Esophagus muscularis mucosa (tissue), 3 donors: ENCODE measurements at regions not wholly inside any gene's neighbourhood (a gene's known extent, or its start where the extent isn't known, plus 50 kb on each side); places are given as distances from the start of the nearest gene placed in this dataset.

ENCODE experiments used
- POLR2A ChIP-seq: fragments of 450-650 bp; IDR thresholded peaks from one replicate; pipeline ENCODE4 v1.6.1; 2017; ENCODE audit warnings: antibody characterized with exemption, moderate library complexity, mild to moderate bottlenecking, low read depth
- TF ChIP-seq, protein P1 (sequence below), 3 experiments: fragments of 200-600 bp in 2 of 3; fragments of 450-650 bp in 1 of 3; sonication (generic) in 2 of 3; IDR thresholded peaks; one replicate each; pipeline ENCODE4 v1.5.1; 2017 to 2019; ENCODE audit warnings: antibody characterized with exemption in 3 of 3, mild to moderate bottlenecking in 2 of 3, moderate library complexity in 1 of 3

DNA sequence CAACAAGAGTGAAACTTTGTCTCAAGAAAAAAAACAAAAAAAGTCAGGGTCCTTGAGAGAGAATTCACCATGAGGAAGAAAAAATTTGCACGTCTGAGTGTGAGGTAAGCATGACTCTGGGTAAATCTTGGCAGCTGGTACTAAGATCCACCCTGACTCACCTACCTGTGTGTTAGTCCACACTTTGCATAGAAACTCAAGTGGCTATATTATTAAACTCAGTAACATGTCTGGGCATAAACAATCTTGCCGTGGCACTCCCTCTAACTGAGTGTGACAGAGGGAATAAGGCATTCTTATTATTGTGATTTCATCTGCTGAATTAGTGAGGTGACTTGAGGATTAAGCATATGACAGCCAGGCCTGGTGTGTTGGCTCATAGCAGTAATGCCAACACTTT, 259.4 kb upstream of the VLDLR start:
- no peak for TF ChIP-seq POLR2A
- TF ChIP-seq, protein P1, sequence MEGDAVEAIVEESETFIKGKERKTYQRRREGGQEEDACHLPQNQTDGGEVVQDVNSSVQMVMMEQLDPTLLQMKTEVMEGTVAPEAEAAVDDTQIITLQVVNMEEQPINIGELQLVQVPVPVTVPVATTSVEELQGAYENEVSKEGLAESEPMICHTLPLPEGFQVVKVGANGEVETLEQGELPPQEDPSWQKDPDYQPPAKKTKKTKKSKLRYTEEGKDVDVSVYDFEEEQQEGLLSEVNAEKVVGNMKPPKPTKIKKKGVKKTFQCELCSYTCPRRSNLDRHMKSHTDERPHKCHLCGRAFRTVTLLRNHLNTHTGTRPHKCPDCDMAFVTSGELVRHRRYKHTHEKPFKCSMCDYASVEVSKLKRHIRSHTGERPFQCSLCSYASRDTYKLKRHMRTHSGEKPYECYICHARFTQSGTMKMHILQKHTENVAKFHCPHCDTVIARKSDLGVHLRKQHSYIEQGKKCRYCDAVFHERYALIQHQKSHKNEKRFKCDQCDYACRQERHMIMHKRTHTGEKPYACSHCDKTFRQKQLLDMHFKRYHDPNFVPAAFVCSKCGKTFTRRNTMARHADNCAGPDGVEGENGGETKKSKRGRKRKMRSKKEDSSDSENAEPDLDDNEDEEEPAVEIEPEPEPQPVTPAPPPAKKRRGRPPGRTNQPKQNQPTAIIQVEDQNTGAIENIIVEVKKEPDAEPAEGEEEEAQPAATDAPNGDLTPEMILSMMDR (IDR thresholded peaks at IDR 0.05) = no peak
